GM18507 (cell line): ENCODE measurements at regions not wholly inside any gene's neighbourhood (a gene's known extent, or its start where the extent isn't known, plus 50 kb on each side); places are given as distances from the start of the nearest gene placed in this dataset.

Source experiments
- DNase-seq: peaks from one replicate; pipeline ENCODE4 v3.0.0; 2011; ENCODE audit warnings: low read depth; ENCODE audit not compliant: insufficient read length; ENCODE audit errors: extremely low spot score
- FAIRE-seq: peaks from 2 replicates; lab custom pipeline; 2011; peaks lifted over from hg19 to GRCh38; lab: Jason Lieb, UNC

- DNase-seq (no peak), FAIRE-seq (no peak)
Measured at GRCh38 chr1:4317207-4317606, 337.2 kb upstream of the AJAP1 start.

DNA sequence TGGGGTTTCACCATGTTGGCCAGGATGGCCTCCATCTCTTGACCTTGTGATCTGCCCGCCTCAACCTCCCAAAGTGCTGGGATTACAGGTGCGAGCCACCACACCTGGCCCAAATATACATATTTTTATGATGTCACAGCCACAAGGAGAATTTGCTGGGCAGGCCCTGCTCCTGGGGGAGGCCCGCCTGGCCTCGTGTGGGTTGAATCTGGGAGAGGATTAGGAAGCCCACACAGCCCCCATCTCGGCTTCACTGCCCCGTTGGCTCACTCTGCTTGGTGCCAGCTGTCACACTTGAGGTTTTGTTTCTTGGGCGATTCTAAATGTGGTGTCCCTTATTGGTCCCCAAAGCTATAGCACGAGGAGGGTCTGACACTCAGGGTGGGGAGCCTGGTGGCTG, 335.7 kb upstream of the AJAP1 start:
- FAIRE-seq = no peak
- DNase-seq = no peak

DNA sequence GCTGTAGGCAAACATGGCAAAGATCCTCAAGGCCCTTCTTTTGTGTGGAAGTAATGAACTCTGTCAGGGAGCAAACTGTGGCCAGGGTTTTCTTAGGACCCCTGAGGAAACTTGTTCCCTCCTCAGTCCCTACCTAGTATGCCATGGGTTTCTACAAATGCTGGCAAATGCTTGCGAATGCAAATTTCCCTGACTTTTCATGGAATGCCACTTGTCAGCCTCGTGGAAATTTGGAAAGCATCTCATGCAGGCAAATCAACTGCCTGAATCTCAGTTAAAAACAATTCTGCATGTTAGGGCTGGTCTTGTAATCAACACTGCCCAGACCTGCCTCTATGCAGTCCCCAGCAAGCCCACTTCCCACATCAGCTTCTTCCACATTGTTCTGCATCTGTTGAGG, 334.9 kb upstream of the AJAP1 start:
- DNase-seq (no peak), FAIRE-seq (no peak)

DNA sequence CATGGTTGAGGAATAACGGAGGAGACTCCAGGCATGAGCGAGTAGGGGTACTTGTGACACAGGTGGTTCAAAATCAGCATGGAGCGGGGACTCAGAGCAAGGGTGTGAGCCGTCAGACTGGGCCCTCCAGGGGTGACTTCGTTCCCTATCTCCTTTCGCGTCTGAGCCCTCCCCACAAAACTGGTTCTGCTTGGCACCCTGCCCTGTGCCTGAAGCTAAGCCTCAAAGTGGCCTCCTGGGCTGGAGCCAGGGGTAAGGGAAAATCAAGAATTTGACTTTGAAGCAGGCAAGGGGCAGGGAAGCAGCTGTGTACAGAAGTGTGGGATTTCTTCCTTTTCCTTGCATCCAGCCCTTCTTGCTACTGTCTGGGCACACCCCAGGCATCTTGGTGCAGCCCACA, 331.5 kb upstream of the AJAP1 start:
- FAIRE-seq = no peak
- no peak for DNase-seq

- no peak for DNase-seq
- no peak for FAIRE-seq
Measured at GRCh38 chr1:4323309-4323708, 331.1 kb upstream of the AJAP1 start.

DNA sequence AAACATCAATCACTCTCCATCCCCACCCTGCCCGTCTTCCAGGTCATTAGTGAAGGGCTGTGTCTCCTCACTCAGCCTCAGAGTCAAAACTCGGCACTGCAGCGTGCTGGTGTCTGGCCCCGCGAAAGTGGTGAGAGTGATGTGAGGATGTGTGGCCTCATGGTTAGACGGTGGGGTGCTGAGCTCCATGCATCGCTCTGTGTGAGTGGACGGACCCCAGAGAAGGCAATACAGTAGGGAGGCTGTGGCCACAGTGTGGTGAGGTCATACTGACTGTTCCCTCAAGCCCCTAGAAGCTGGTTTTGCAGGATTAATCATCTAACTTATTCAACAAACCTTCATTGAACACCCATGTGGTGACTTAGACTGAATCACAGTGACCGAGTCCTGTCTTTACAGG, 329.9 kb upstream of the AJAP1 start:
- FAIRE-seq (no peak), DNase-seq (no peak)

- FAIRE-seq = no peak
Measured at GRCh38 chr1:4327142-4327541, 327.3 kb upstream of the AJAP1 start.

GRCh38 chr1:4328402-4329071, 325.9 kb upstream of the AJAP1 start:
- FAIRE-seq (no peak), DNase-seq (no peak)

More at GRCh38 chr1:4327142-4327541, 327.3 kb upstream of the AJAP1 start:
- no peak for DNase-seq

GRCh38 chr1:4330805-4331766, 323.3 kb upstream of the AJAP1 start:
- no peak for FAIRE-seq

GRCh38 chr1:4331767-4332163, 322.6 kb upstream of the AJAP1 start:
- DNase-seq = no peak
- FAIRE-seq = no peak

More at GRCh38 chr1:4330805-4331766, 323.3 kb upstream of the AJAP1 start:
- DNase-seq = no peak

GRCh38 chr1:4336507-4336906, 317.9 kb upstream of the AJAP1 start:
- DNase-seq = no peak
- no peak for FAIRE-seq

- DNase-seq = no peak
Measured at GRCh38 chr1:4341421-4341820, 313.0 kb upstream of the AJAP1 start.

DNA sequence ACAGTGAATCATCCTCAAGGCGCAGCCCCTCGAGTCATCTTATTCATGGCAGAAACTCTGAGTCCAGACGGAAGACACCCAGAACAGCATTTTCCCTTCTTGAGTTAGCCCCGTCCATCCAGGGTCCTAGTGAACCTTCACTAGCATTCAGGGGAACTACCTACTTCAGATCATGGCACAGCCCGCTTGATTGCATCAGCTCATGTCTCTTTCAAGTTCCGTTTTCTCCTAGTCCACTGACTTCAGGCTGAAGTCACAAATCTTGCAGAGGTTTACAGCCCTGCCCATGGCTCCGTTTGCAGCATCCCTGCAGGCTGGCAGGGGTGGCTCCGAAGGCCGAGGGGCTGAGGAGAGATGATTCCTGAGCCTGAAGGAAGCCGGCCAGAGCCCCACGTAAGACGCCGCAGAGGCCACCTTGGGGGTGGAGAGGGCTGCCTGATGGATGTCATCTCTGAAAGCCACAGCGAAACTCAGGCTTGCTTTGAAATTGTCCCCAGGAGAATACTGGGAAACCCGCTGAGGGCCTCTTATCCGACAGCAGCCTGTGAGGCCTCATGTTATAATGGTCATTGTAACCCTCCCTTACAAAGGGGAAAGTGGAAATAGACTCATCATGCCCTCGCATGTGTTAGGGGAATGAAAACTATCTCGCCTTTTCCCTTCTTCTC, 310.2 kb upstream of the AJAP1 start:
- peak; percentile 38 for FAIRE-seq
- DNase-seq = no peak

More at GRCh38 chr1:4341421-4341820, 313.0 kb upstream of the AJAP1 start:
- no peak for FAIRE-seq

GRCh38 chr1:4345094-4345493, 309.3 kb upstream of the AJAP1 start:
- no peak for FAIRE-seq
- DNase-seq = no peak

- no peak for DNase-seq
- FAIRE-seq = no peak
Measured at GRCh38 chr1:4346131-4346530, 308.3 kb upstream of the AJAP1 start.

GRCh38 chr1:4351453-4351852, 303.0 kb upstream of the AJAP1 start:
- DNase-seq = no peak
- no peak for FAIRE-seq

DNA sequence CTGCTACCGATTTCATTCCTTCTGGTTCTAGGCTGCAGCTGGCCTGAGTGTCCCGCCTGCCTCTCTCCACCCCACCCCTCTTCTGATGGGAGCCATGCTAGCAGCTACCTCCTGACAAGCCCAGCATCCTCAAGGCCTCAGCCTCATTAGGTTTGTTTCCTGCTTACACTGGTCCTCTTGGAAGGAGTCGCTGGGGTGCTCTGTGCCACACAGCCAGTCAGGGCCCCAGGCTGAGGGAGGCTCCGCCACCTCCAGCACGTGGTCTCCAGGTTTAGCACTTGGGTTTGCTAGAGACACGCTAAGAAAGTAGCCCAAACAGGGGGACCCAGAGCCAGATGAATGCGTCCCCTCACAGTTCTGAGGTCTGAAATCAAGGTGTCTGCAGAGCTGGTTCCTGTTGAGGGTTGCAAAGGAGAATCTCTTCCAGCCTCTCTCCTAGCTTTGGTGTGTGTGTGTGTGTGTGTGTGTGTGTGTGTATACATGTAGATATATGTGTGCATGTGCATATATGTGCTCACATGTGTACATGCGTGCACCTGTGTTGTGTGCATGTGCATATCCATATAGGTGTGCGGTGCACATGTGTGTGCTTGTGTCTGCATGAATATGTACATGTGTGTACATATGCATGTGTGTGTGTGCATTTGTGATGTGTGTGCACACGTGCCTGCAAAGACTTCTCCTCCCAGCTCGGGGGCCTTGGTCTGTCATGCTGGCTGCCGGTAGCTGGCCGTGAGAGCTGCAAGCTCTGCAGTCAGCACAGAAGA, 301.1 kb upstream of the AJAP1 start:
- FAIRE-seq (no peak), DNase-seq (no peak)

- FAIRE-seq (no peak), DNase-seq (no peak)
Measured at GRCh38 chr1:4355839-4356238, 298.6 kb upstream of the AJAP1 start.

- DNase-seq (no peak), FAIRE-seq (no peak)
Measured at GRCh38 chr1:4362314-4363044, 291.9 kb upstream of the AJAP1 start.
